Aorta (tissue), 5 donors: ENCODE measurements at regions not wholly inside any gene's neighbourhood (a gene's known extent, or its start where the extent isn't known, plus 50 kb on each side); places are given as distances from the start of the nearest gene placed in this dataset.

Experiments used
- ATAC-seq: fragments of 200-7000 bp; cut with Tn5 transposase; one replicate; pipeline ENCODE4 v1.9.1; 2022; ENCODE audit warnings: moderate library complexity; ENCODE audit not compliant: low FRiP score
- DNase-seq, 2 donors: peaks; one replicate each; pipeline ENCODE4 v3.0.0-alpha.2; 2020
- H3K27ac ChIP-seq, 2 donors: one replicate each; pipeline ENCODE4 v1.5.1; 2013; ENCODE audit warnings: low read length in 2 of 2, mild to moderate bottlenecking in 2 of 2, moderate library complexity in 2 of 2, control low read depth in 1 of 2, inconsistent platforms in 1 of 2, low read depth in 1 of 2
- H3K27me3 ChIP-seq, 2 donors: one replicate each; pipeline ENCODE4 v1.6.1; 2013; ENCODE audit warnings: control low read depth in 1 of 2, low read length in 1 of 2, mild to moderate bottlenecking in 1 of 2, moderate library complexity in 1 of 2; ENCODE audit not compliant: insufficient read depth in 2 of 2, control insufficient read depth in 1 of 2
- H3K36me3 ChIP-seq, 2 donors: one replicate each; pipeline ENCODE4 v1.6.1; 2013; ENCODE audit warnings: control low read depth in 1 of 2, low read length in 1 of 2, mild to moderate bottlenecking in 1 of 2; ENCODE audit not compliant: insufficient read depth in 2 of 2, control insufficient read depth in 1 of 2
- H3K4me1 ChIP-seq, 2 donors: one replicate each; pipeline ENCODE4 v1.6.1; 2013; ENCODE audit warnings: low read length in 2 of 2, control low read depth in 1 of 2, mild to moderate bottlenecking in 1 of 2, moderate library complexity in 1 of 2; ENCODE audit not compliant: insufficient read depth in 2 of 2, control insufficient read depth in 1 of 2
- H3K4me3 ChIP-seq, 2 donors: one replicate each; pipeline ENCODE4 v1.5.1; 2013; ENCODE audit warnings: low read length in 2 of 2, control low read depth in 1 of 2, mild to moderate bottlenecking in 1 of 2
- H3K9me3 ChIP-seq: one replicate; pipeline ENCODE4 v1.6.1; 2013; ENCODE audit warnings: mild to moderate bottlenecking, low read length; ENCODE audit not compliant: control insufficient read depth
- WGBS, 2 donors: extraction: QIAGEN DNeasy Blood & Tissue Kit; methylation state at CpG; one replicate each; pipeline ENCODE4 v1.1.7; 2013; 5-methylcytosine and 5-hydroxymethylcytosine counted together
- intact Hi-C, 2 donors: fragments of 100-400 bp; cut with DNase I; formaldehyde crosslinking; loops; one replicate each; pipeline versions ENCODE4 v1.14.2 to v1.15.0; 2022
- donor health status: healthy with polysubstance abuse.
- donor health status: Bipolar disorder and iron deficiency.
- donor health status: DM: no; HTN: no; CAD: no.
- donor health status: DM: no; HTN: no; CAD: no.
- donor health status: DM: yes; HTN: yes; CAD: no.

DNA sequence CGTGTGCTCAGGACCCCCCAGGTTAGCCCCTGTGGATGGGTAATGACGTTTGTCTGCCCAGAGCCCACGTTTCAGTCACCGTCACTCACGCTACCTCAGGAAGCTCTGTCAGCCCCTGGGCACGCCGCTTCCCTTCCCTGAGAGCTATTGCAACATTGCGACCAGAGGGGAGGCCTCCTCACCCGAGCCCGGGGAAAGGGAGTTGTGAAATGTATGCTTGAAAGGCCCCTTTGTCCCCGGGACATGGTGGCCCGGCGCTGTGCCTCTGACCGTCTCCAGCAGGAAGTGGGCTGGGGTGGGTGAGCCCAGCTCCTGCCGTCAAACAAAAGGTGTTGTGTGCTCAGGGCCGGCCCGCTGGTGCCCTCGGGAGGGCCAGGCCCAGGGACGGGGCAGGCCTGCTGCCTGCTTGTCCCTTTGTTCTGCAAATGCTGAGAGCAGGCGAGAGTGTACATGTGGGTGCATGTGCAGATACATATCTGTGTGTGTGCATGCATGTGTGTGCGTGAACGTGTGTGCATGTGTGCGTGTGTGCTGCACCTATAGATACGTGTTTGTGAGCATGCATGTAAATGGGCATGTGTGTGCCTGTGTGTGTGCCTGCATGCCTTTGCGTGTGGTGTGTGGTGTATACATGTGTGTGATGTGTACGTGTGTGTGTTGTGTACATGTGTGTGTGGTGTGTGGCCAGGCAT lies 1125.0 kb downstream of the BRD1 start:
- no peaks in the 10 kb centered on the region for H3K36me3 ChIP-seq
- no peaks in the 10 kb centered on the region for H3K27me3 ChIP-seq
- intact Hi-C loops, result no loop called here
- WGBS, 2 donors, result 83 to 87% methylated on average over 26 of the region's 26 CpGs
- H3K4me1 ChIP-seq, result no peaks in the 10 kb centered on the region
- no peak overlapping the region for H3K27ac ChIP-seq
- no peaks in the 10 kb centered on the region for H3K9me3 ChIP-seq
- no peak overlapping the region for H3K4me3 ChIP-seq
- peak; percentile 26 to 67 for DNase-seq
- no peak for ATAC-seq

DNA sequence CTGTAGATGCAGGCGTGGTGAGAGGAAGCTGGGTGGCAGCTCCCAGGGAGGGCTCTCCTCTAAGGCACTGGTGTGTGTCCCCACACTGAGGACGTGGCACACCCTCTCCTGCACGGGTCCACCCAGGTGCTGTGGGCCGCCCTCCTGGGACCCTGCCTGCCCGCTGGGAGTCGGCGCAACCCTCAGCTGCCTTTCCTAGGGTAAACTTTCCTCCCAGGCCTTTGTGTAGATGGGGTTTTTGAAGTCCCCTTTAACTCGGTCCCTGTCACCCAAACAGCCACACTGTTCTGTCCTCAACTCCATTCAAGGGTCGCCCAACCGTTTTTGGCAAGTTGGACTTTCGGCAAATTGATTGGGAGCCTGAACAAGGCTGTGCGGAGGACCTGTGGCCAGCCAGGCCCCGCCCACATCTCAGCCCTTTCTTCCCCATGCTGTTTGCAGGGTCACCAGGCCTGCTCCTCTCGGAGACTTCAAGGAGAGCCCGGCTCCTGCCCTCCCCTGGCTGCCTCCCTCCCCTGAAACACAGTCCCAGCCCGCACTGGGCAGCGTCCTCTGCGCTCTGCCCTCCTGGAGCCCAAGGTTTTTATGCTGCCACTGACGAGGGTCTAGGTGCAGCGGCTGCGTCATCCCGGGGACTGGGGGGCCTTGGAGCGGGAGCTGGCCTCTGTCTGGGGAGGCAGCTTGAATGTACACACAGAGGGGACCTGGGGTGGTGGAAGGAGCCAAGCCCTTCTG lies 1126.2 kb downstream of the BRD1 start:
- 89 to 95% methylated on average over 23 of the region's 23 CpGs for WGBS, 2 donors
- no peak for DNase-seq
- no peaks in the 10 kb centered on the region for H3K27me3 ChIP-seq
- ATAC-seq, result no peak
- no peak overlapping the region for H3K4me3 ChIP-seq
- H3K36me3 ChIP-seq, result no peaks in the 10 kb centered on the region
- H3K27ac ChIP-seq, result no peak overlapping the region
- H3K9me3 ChIP-seq, result no peaks in the 10 kb centered on the region
- no peaks in the 10 kb centered on the region for H3K4me1 ChIP-seq
- intact Hi-C loops, result no loop called here

DNA sequence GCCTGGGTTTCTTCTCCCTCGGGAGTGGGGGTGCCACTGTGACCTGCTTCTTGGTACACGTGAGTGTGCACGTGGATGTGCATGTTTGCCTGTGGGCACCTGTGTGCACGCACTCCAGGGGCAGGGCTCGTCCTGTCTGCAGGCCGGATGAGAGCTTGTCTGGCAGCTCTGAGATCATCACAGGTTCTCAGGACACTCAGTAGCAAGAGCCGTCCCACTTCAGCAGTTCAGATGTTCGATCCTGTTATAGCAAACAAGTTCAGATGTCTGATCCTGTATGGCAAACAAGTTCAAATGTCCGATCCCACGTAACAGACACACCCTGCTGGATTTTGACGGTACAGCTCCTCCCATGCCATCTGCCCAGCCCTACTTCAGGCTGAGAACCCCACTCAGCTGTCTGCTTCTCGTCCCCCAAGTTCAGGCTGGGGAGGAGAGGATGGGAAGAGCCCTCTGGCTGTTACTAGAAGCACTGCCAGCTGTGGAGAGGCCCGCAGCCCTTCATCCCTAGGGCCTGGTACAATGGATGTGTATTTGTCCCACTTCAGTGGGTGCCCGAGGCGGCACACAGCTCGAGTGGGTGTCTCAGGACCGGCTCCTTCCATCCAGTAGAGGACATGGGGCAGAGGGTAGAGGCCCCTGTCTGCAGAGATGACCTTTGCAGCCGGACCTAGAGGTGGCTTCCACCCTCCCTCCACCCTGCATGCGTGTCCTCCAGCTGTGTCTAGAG lies 1126.9 kb downstream of the BRD1 start:
- H3K36me3 ChIP-seq, result no peaks in the 10 kb centered on the region
- H3K27me3 ChIP-seq, result no peaks in the 10 kb centered on the region
- ATAC-seq (no peak), DNase-seq (no peak)
- no peaks in the 10 kb centered on the region for H3K4me1 ChIP-seq
- no peaks in the 10 kb centered on the region for H3K9me3 ChIP-seq
- intact Hi-C loops, result no loop called here
- H3K27ac ChIP-seq, result no peak overlapping the region
- no peak overlapping the region for H3K4me3 ChIP-seq
- 83 to 87% methylated on average over 19 of the region's 19 CpGs for WGBS, 2 donors

DNA sequence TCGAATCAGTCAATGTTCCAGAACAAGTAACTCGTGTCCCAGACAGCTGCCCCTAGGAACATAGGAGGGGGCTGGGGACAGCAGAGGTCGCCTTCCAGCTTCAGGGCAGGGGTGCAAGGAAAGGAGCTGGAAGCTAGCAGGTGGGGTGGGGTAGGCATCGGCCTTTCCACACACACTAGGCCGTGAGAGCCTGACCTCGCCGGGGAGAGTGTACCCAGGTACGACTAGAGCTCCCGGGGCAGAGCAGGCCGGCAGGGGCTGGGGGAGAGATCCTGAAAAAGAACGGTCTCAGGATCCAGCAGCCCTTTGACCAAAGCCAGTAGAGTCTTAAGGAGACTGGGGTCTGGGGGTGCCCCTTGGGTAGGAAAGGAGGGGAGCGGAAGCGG lies 1127.5 kb downstream of the BRD1 start:
- no peak for DNase-seq
- 86 to 91% methylated on average over 13 of the region's 13 CpGs for WGBS, 2 donors

DNA sequence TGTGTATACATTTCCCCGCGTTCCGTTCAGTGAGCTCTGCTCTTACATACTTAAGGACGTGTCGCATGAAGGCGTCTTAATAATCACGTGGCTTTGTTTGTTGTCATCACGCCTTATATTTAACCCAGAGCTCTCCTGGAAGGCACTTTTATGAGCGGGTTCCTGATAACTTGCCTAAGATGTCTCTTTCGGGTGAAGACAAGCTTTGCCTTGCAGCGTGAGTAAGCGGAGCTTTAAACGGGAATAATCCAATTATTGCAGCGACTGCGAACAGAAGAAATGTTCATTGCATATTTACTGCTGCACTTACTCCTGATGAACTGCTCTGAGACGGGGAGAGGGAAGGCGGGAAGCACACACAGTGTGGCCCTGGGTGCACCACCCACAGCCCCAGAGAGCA lies 1128.2 kb downstream of the BRD1 start:
- no peak for DNase-seq
- H3K27me3 ChIP-seq, result no peaks in the 10 kb centered on the region
- no peaks in the 10 kb centered on the region for H3K36me3 ChIP-seq
- H3K27ac ChIP-seq, result no peak overlapping the region
- no peaks in the 10 kb centered on the region for H3K4me1 ChIP-seq
- 92% methylated on average over 17 of the region's 17 CpGs for WGBS, 2 donors
- no peak for ATAC-seq
- H3K9me3 ChIP-seq, result no peaks in the 10 kb centered on the region
- H3K4me3 ChIP-seq, result no peak overlapping the region
- intact Hi-C loops, result no loop called here

More for the DNA sequence above, 1127.5 kb downstream of the BRD1 start:
- H3K27me3 ChIP-seq, result no peaks in the 10 kb centered on the region
- no peaks in the 10 kb centered on the region for H3K36me3 ChIP-seq
- H3K9me3 ChIP-seq, result no peaks in the 10 kb centered on the region
- H3K27ac ChIP-seq, result no peak overlapping the region
- no peaks in the 10 kb centered on the region for H3K4me1 ChIP-seq
- no peak for ATAC-seq
- no peak overlapping the region for H3K4me3 ChIP-seq
- intact Hi-C loops, result no loop called here

DNA sequence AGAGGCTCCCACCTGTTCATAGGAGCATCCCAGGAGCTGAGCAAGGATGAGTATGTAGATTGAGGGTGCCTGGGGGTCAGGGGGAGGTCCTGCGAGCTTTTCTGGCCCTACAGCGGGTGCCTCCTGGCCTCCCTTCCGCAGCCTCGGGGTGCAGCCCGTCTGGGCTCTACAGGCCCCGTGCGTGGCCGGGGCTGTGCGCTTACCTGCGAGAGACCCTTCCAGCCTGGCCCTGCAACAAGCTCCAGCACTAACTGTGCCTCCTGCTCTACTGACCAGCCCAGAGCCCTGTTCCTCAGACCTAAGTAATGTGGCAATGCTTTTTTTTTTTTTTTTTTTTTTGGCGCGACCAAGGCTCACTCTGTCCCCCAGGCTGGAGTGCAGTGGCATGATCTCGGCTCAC lies 1129.1 kb downstream of the BRD1 start:
- H3K36me3 ChIP-seq, result no peaks in the 10 kb centered on the region
- H3K9me3 ChIP-seq, result no peaks in the 10 kb centered on the region
- H3K27me3 ChIP-seq, result no peaks in the 10 kb centered on the region
- WGBS, 2 donors, result 57 to 96% methylated on average over 10 to 13 of the region's 13 CpGs
- DNase-seq (no peak), ATAC-seq (no peak)
- intact Hi-C loops, result no loop called here
- H3K4me3 ChIP-seq, result no peak overlapping the region
- H3K4me1 ChIP-seq, result no peaks in the 10 kb centered on the region
- no peak overlapping the region for H3K27ac ChIP-seq

DNA sequence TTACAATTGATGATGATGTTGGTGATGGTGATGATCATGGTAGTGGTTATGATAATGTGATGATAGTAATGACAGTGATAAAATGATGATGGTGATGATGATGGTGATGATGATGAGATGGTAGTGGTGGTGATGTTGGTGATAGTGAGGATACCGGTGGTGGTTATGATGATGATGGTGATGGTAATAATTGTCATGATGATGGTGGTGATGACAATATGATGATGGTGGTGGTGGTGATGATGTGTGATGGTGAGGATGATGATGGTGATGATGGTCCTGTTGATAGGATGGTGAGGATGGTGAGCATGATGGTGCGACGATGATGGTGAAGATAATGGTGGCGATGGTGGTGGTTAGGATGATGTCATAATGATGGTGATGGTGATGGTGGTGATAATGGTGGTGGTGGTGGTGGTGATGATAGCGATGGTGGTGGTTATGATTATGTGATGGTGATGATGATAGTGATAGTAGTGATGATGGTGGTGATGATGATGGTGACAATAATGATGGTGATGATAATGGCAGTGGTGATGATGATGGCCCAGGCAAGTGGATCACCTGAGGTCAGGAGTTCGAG lies 1129.9 kb downstream of the BRD1 start:
- Histone ChIP-seq H3K36me3 (no peaks in the 10 kb centered on the region), H3K9me3 (no peaks in the 10 kb centered on the region), H3K27me3 (no peaks in the 10 kb centered on the region), H3K27ac (no peak overlapping the region), H3K4me1 (no peaks in the 10 kb centered on the region), H3K4me3 (no peak overlapping the region)
- intact Hi-C loops, result no loop called here
- no peak for DNase-seq
- no peak for ATAC-seq
- WGBS, 2 donors, result 98% methylated on average over 6 of the region's 6 CpGs

DNA sequence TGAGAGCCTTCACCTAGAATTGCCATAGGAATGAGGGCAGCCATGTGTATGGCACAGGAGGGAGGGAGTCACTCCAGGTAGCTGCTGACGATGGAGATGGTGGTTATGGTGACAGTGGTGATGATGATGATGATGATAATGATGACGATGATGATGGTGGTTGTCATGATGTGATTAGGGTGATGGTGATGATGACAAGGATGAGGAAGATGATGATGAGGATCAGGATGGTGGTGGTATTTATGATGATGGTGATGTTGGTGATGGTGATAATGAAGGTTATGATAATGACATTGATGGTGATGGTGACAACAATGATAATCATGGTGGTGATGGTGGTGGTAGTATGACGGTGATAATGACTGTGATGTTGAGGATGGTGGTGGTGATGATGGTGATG lies 1130.5 kb downstream of the BRD1 start:
- H3K36me3 ChIP-seq, result no peaks in the 10 kb centered on the region
- 63 to 98% methylated on average over 3 of the region's 3 CpGs for WGBS, 2 donors
- H3K4me1 ChIP-seq, result no peaks in the 10 kb centered on the region
- intact Hi-C loops, result no loop called here
- ATAC-seq (no peak), DNase-seq (no peak)
- no peaks in the 10 kb centered on the region for H3K27me3 ChIP-seq
- H3K4me3 ChIP-seq, result no peak overlapping the region
- H3K9me3 ChIP-seq, result no peaks in the 10 kb centered on the region
- H3K27ac ChIP-seq, result no peak overlapping the region
